ENCODE measurements at regions not wholly inside any gene's neighbourhood (a gene's known extent, or its start where the extent isn't known, plus 50 kb on each side); places are given as distances from the start of the nearest gene placed in this dataset.

- no peaks in the 10 kb centered on the region for H3K4me1 ChIP-seq
- no peaks in the 10 kb centered on the region for H3K27me3 ChIP-seq
- no peak overlapping the region for H3K27ac ChIP-seq
- intact Hi-C loops (cut with DNase I), result no loop called here
- DNase-seq (ENCODE audit: low spot score in 2 of 2), result no peak
- no peak for TF ChIP-seq CTCF (IDR thresholded peaks at IDR 0.05)
- no peak overlapping the region for H3K4me3 ChIP-seq
- H3K9me3 ChIP-seq, result no peaks in the 10 kb centered on the region
- no peaks in the 10 kb centered on the region for H3K36me3 ChIP-seq
These were observed 585.0 kb upstream of the MAP3K7 start for GRCh38 chr6:91171754-91172462.

- intact Hi-C loops (cut with DNase I), result no loop called here
- Histone ChIP-seq H3K36me3 (no peaks in the 10 kb centered on the region), H3K27ac (no peak overlapping the region), H3K27me3 (no peaks in the 10 kb centered on the region), H3K9me3 (no peaks in the 10 kb centered on the region), H3K4me3 (no peak overlapping the region), H3K4me1 (no peaks in the 10 kb centered on the region)
- TF ChIP-seq CTCF (IDR thresholded peaks at IDR 0.05), result no peak
- DNase-seq (ENCODE audit: low spot score in 2 of 2), result no peak
These were observed 581.0 kb upstream of the MAP3K7 start for GRCh38 chr6:91167846-91168245.

- no peak for DNase-seq (ENCODE audit: low spot score in 2 of 2)
- no peak overlapping the region for H3K27ac ChIP-seq
- no peaks in the 10 kb centered on the region for H3K27me3 ChIP-seq
- no peak overlapping the region for H3K4me3 ChIP-seq
- H3K9me3 ChIP-seq, result no peaks in the 10 kb centered on the region
- no peak for TF ChIP-seq CTCF (IDR thresholded peaks at IDR 0.05)
- no peaks in the 10 kb centered on the region for H3K4me1 ChIP-seq
- H3K36me3 ChIP-seq, result no peaks in the 10 kb centered on the region
- intact Hi-C loops (cut with DNase I), result no loop called here
These were observed 579.6 kb upstream of the MAP3K7 start for GRCh38 chr6:91166271-91167046.

GRCh38 chr6:91164105-91164504, 577.2 kb upstream of the MAP3K7 start:
- no peaks in the 10 kb centered on the region for H3K9me3 ChIP-seq
- H3K4me3 ChIP-seq, result no peak overlapping the region
- H3K36me3 ChIP-seq, result no peaks in the 10 kb centered on the region
- H3K27me3 ChIP-seq, result no peaks in the 10 kb centered on the region
- no peak overlapping the region for H3K27ac ChIP-seq
- intact Hi-C loops (cut with DNase I), result no loop called here
- no peak for TF ChIP-seq CTCF (IDR thresholded peaks at IDR 0.05)
- no peaks in the 10 kb centered on the region for H3K4me1 ChIP-seq
- DNase-seq (ENCODE audit: low spot score in 2 of 2), result no peak

GRCh38 chr6:91161246-91161645, 574.4 kb upstream of the MAP3K7 start:
- Histone ChIP-seq H3K4me3 (no peak overlapping the region), H3K4me1 (no peaks in the 10 kb centered on the region), H3K9me3 (no peaks in the 10 kb centered on the region), H3K27ac (no peak overlapping the region), H3K36me3 (no peaks in the 10 kb centered on the region), H3K27me3 (no peaks in the 10 kb centered on the region)
- DNase-seq (ENCODE audit: low spot score in 2 of 2), result no peak
- no peak for TF ChIP-seq CTCF (IDR thresholded peaks at IDR 0.05)
- intact Hi-C loops (cut with DNase I), result no loop called here
